Colonic mucosa (tissue), 4 donors: ENCODE measurements at regions not wholly inside any gene's neighbourhood (a gene's known extent, or its start where the extent isn't known, plus 50 kb on each side); places are given as distances from the start of the nearest gene placed in this dataset.

Experiments
- DNase-seq: peaks from one replicate; pipeline ENCODE4 v3.0.0-alpha.2; 2020
- H3K27ac ChIP-seq: fragments of 200-600 bp; one replicate; pipeline ENCODE4 v1.8.0; 2021
- H3K27me3 ChIP-seq: fragments of 200-600 bp; one replicate; pipeline ENCODE4 v1.8.0; 2021
- H3K36me3 ChIP-seq: fragments of 200-600 bp; one replicate; pipeline ENCODE4 v1.8.0; 2021
- H3K4me1 ChIP-seq: fragments of 200-600 bp; one replicate; pipeline ENCODE4 v1.8.0; 2021; ENCODE audit warnings: mild to moderate bottlenecking
- H3K4me3 ChIP-seq: fragments of 200-600 bp; one replicate; pipeline ENCODE4 v1.8.0; 2021
- H3K9ac ChIP-seq, 2 donors: one replicate each; pipeline ENCODE4 v1.7.0; 2013; ENCODE audit warnings: control low read depth in 2 of 2, low read depth in 2 of 2, low read length in 2 of 2
- H3K9me3 ChIP-seq: fragments of 200-600 bp; one replicate; pipeline ENCODE4 v1.8.0; 2021
- intact Hi-C: fragments of 100-400 bp; cut with DNase I; formaldehyde crosslinking; loops from one replicate; pipeline ENCODE4 v1.14.1; 2022
- TF ChIP-seq, protein P1 (sequence below): fragments of 200-600 bp; IDR thresholded peaks from one replicate; pipeline ENCODE4 v1.8.0; 2022; ENCODE audit warnings: antibody characterized with exemption, mild to moderate bottlenecking
- donor health status: healthy.
- donor health status: DM: no; HTN: no; CAD: no.
- donor health status: DM: no; HTN: no; CAD: no.

GRCh38 chr14:52202151-52202550, 65.3 kb upstream of the PTGDR start:
- H3K27me3 ChIP-seq = no peaks in the 10 kb centered on the region
- no peak overlapping the region for H3K4me3 ChIP-seq
- no peak overlapping the region for H3K9ac ChIP-seq
- intact Hi-C loops = no loop called here
- no peaks in the 10 kb centered on the region for H3K9me3 ChIP-seq
- no peaks in the 10 kb centered on the region for H3K4me1 ChIP-seq
- TF ChIP-seq, protein P1, sequence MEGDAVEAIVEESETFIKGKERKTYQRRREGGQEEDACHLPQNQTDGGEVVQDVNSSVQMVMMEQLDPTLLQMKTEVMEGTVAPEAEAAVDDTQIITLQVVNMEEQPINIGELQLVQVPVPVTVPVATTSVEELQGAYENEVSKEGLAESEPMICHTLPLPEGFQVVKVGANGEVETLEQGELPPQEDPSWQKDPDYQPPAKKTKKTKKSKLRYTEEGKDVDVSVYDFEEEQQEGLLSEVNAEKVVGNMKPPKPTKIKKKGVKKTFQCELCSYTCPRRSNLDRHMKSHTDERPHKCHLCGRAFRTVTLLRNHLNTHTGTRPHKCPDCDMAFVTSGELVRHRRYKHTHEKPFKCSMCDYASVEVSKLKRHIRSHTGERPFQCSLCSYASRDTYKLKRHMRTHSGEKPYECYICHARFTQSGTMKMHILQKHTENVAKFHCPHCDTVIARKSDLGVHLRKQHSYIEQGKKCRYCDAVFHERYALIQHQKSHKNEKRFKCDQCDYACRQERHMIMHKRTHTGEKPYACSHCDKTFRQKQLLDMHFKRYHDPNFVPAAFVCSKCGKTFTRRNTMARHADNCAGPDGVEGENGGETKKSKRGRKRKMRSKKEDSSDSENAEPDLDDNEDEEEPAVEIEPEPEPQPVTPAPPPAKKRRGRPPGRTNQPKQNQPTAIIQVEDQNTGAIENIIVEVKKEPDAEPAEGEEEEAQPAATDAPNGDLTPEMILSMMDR = no peak
- no peaks in the 10 kb centered on the region for H3K36me3 ChIP-seq
- DNase-seq = no peak
- no peak overlapping the region for H3K27ac ChIP-seq

- no peaks in the 10 kb centered on the region for H3K27me3 ChIP-seq
- no peak overlapping the region for H3K27ac ChIP-seq
- TF ChIP-seq, protein P1 = no peak
- DNase-seq = no peak
- no peak overlapping the region for H3K4me3 ChIP-seq
- intact Hi-C loops = no loop called here
- no peaks in the 10 kb centered on the region for H3K4me1 ChIP-seq
- H3K9me3 ChIP-seq = no peaks in the 10 kb centered on the region
- no peak overlapping the region for H3K9ac ChIP-seq
- no peaks in the 10 kb centered on the region for H3K36me3 ChIP-seq
Measured at GRCh38 chr14:52190337-52190931, 77.1 kb upstream of the PTGDR start.

GRCh38 chr14:52189325-52189724, 78.2 kb upstream of the PTGDR start:
- H3K36me3 ChIP-seq = no peaks in the 10 kb centered on the region
- no peak overlapping the region for H3K4me3 ChIP-seq
- H3K27ac ChIP-seq = no peak overlapping the region
- H3K27me3 ChIP-seq = no peaks in the 10 kb centered on the region
- TF ChIP-seq, protein P1 = no peak
- no peak overlapping the region for H3K9ac ChIP-seq
- H3K4me1 ChIP-seq = no peaks in the 10 kb centered on the region
- no peaks in the 10 kb centered on the region for H3K9me3 ChIP-seq
- intact Hi-C loops = no loop called here
- no peak for DNase-seq

DNA sequence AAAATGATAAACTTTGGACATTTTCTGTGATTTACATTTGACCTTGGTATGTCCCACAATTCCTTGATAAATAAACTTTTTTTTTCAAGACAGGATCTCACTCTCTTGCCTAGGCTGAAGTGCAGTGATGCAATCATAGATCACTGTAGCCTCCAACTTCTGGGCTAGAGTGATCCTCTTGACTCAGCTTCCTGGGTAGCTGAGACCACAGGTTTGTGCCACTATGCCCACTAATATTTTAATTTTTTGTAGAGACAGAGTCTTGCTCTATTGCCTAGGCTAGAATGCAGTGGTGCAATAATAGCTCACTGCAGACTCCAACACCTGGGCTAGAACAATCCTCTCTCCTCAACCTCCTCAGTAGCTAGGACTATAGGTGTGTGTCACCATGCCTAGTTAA, 79.1 kb upstream of the PTGDR start:
- TF ChIP-seq, protein P1 = no peak
- Histone ChIP-seq H3K4me1 (no peaks in the 10 kb centered on the region), H3K27me3 (no peaks in the 10 kb centered on the region), H3K27ac (no peak overlapping the region), H3K9ac (no peak overlapping the region), H3K4me3 (no peak overlapping the region), H3K36me3 (no peaks in the 10 kb centered on the region), H3K9me3 (no peaks in the 10 kb centered on the region)
- DNase-seq = no peak
- intact Hi-C loops = no loop called here

GRCh38 chr14:52185178-52185577, 82.3 kb upstream of the PTGDR start:
- H3K36me3 ChIP-seq = no peaks in the 10 kb centered on the region
- no peaks in the 10 kb centered on the region for H3K9me3 ChIP-seq
- intact Hi-C loops = no loop called here
- H3K9ac ChIP-seq = no peak overlapping the region
- DNase-seq = no peak
- no peak overlapping the region for H3K4me3 ChIP-seq
- H3K27me3 ChIP-seq = no peaks in the 10 kb centered on the region
- no peak overlapping the region for H3K27ac ChIP-seq
- TF ChIP-seq, protein P1 = no peak
- H3K4me1 ChIP-seq = no peaks in the 10 kb centered on the region

- H3K9ac ChIP-seq = no peak overlapping the region
- H3K9me3 ChIP-seq = no peaks in the 10 kb centered on the region
- TF ChIP-seq, protein P1 = no peak
- no peak overlapping the region for H3K27ac ChIP-seq
- no peaks in the 10 kb centered on the region for H3K27me3 ChIP-seq
- no peaks in the 10 kb centered on the region for H3K36me3 ChIP-seq
- no peak for DNase-seq
- no peak overlapping the region for H3K4me3 ChIP-seq
- intact Hi-C loops = no loop called here
- no peaks in the 10 kb centered on the region for H3K4me1 ChIP-seq
Measured at GRCh38 chr14:52182853-52183252, 84.6 kb upstream of the PTGDR start.
